Liver (tissue), 3 donors: ENCODE measurements at regions not wholly inside any gene's neighbourhood (a gene's known extent, or its start where the extent isn't known, plus 50 kb on each side); places are given as distances from the start of the nearest gene placed in this dataset.

ENCODE experiments used
- EGR1 ChIP-seq, 2 donors: IDR thresholded peaks; 2 replicates each; pipeline ENCODE4 v1.6.1; 2016 to 2018; ENCODE audit warnings: antibody characterized with exemption in 2 of 2, low read depth in 2 of 2
- FOXA1 ChIP-seq: IDR thresholded peaks from 2 replicates; pipeline ENCODE4 v1.6.1; 2016; ENCODE audit warnings: antibody characterized with exemption
- GABPA ChIP-seq, 2 donors: IDR thresholded peaks in 1 of 2; conservative IDR thresholded peaks in 1 of 2; 2 replicates each; pipeline ENCODE4 v1.6.1; 2016; ENCODE audit warnings: antibody characterized with exemption in 2 of 2, mild to moderate bottlenecking in 1 of 2, moderate library complexity in 1 of 2
- HNF4A ChIP-seq, 2 donors: conservative IDR thresholded peaks; 2 replicates each; pipeline ENCODE4 v1.6.1; 2016; ENCODE audit warnings: antibody characterized with exemption in 2 of 2, mild to moderate bottlenecking in 2 of 2
- JUND ChIP-seq, 2 donors: IDR thresholded peaks; 2 replicates each; pipeline ENCODE4 v1.6.1; 2016; ENCODE audit warnings: antibody characterized with exemption in 2 of 2
- RAD21 ChIP-seq, 2 donors: IDR thresholded peaks; 2 replicates each; pipeline ENCODE4 v1.6.1; 2016; ENCODE audit warnings: antibody characterized with exemption in 2 of 2, mild to moderate bottlenecking in 2 of 2
- RXRA ChIP-seq, 2 donors: IDR thresholded peaks; 2 replicates each; pipeline ENCODE4 v1.6.1; 2017 to 2018; ENCODE audit warnings: antibody characterized with exemption in 2 of 2, mild to moderate bottlenecking in 1 of 2
- SP1 ChIP-seq: IDR thresholded peaks from 2 replicates; pipeline ENCODE4 v1.6.1; 2018; ENCODE audit warnings: antibody characterized with exemption, mild to moderate bottlenecking
- TAF1 ChIP-seq: conservative IDR thresholded peaks from 2 replicates; pipeline ENCODE4 v1.6.1; 2016; ENCODE audit warnings: antibody characterized with exemption, mild to moderate bottlenecking
- YY1 ChIP-seq: IDR thresholded peaks from 2 replicates; pipeline ENCODE4 v1.6.1; 2016; ENCODE audit warnings: antibody characterized with exemption, mild to moderate bottlenecking
- TF ChIP-seq, protein P1 (sequence below): fragments of 150-350 bp; IDR thresholded peaks from 2 replicates; pipeline ENCODE4 v1.5.1; 2017; ENCODE audit warnings: improper control_type of control experiment, low read depth, low read length; ENCODE audit not compliant: missing input control
- TF ChIP-seq, protein P2 (sequence below): IDR thresholded peaks from 2 replicates; pipeline ENCODE4 v1.6.1; 2016; ENCODE audit warnings: antibody characterized with exemption
- TF ChIP-seq, protein P3 (sequence below): IDR thresholded peaks from 2 replicates; pipeline ENCODE4 v1.6.1; 2016; ENCODE audit warnings: antibody characterized with exemption, mild to moderate bottlenecking
- TF ChIP-seq, protein P4 (sequence below): IDR thresholded peaks from 2 replicates; pipeline ENCODE4 v1.6.1; 2016; ENCODE audit warnings: antibody characterized with exemption
- donor health status: healthy.
- donor health status: healthy.

DNA sequence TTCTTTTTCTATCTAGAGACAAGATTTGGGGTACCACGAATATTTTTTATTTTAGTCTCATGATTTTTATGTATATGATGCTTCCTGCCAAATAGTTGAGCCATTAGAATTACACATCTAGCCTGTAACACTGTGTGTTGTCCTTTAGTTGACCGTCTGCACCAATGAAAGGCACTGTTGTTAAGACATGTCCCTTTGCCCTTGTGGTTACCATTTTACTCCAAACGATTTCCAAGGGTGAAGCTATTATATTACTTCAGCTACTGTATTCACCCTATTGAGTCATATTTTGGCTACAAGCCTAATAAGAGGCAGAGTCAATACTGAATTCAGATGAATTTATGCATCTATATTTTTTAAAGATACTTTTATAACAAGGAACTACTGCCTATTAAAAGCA is 207.6 kb downstream of the CETN3 start:
- TF ChIP-seq, protein P1, sequence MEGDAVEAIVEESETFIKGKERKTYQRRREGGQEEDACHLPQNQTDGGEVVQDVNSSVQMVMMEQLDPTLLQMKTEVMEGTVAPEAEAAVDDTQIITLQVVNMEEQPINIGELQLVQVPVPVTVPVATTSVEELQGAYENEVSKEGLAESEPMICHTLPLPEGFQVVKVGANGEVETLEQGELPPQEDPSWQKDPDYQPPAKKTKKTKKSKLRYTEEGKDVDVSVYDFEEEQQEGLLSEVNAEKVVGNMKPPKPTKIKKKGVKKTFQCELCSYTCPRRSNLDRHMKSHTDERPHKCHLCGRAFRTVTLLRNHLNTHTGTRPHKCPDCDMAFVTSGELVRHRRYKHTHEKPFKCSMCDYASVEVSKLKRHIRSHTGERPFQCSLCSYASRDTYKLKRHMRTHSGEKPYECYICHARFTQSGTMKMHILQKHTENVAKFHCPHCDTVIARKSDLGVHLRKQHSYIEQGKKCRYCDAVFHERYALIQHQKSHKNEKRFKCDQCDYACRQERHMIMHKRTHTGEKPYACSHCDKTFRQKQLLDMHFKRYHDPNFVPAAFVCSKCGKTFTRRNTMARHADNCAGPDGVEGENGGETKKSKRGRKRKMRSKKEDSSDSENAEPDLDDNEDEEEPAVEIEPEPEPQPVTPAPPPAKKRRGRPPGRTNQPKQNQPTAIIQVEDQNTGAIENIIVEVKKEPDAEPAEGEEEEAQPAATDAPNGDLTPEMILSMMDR = no peak
- TF ChIP-seq EGR1 (IDR thresholded peaks at IDR 0.05; ENCODE audit: low read depth in 2 of 2) (no peak), RAD21 (IDR thresholded peaks at IDR 0.05) (no peak), GABPA (IDR thresholded peaks at IDR 0.05 in 1 of 2, conservative IDR thresholded peaks at IDR 0.05 in 1 of 2) (no peak), FOXA1 (no peak), TAF1 (no peak), HNF4A (conservative IDR thresholded peaks at IDR 0.05) (no peak), YY1 (no peak), JUND (IDR thresholded peaks at IDR 0.05) (no peak), SP1 (no peak), RXRA (IDR thresholded peaks at IDR 0.05) (no peak)
- TF ChIP-seq, protein P2, sequence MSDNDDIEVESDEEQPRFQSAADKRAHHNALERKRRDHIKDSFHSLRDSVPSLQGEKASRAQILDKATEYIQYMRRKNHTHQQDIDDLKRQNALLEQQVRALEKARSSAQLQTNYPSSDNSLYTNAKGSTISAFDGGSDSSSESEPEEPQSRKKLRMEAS = no peak
- TF ChIP-seq, protein P3, sequence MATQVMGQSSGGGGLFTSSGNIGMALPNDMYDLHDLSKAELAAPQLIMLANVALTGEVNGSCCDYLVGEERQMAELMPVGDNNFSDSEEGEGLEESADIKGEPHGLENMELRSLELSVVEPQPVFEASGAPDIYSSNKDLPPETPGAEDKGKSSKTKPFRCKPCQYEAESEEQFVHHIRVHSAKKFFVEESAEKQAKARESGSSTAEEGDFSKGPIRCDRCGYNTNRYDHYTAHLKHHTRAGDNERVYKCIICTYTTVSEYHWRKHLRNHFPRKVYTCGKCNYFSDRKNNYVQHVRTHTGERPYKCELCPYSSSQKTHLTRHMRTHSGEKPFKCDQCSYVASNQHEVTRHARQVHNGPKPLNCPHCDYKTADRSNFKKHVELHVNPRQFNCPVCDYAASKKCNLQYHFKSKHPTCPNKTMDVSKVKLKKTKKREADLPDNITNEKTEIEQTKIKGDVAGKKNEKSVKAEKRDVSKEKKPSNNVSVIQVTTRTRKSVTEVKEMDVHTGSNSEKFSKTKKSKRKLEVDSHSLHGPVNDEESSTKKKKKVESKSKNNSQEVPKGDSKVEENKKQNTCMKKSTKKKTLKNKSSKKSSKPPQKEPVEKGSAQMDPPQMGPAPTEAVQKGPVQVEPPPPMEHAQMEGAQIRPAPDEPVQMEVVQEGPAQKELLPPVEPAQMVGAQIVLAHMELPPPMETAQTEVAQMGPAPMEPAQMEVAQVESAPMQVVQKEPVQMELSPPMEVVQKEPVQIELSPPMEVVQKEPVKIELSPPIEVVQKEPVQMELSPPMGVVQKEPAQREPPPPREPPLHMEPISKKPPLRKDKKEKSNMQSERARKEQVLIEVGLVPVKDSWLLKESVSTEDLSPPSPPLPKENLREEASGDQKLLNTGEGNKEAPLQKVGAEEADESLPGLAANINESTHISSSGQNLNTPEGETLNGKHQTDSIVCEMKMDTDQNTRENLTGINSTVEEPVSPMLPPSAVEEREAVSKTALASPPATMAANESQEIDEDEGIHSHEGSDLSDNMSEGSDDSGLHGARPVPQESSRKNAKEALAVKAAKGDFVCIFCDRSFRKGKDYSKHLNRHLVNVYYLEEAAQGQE = no peak
- TF ChIP-seq, protein P4, sequence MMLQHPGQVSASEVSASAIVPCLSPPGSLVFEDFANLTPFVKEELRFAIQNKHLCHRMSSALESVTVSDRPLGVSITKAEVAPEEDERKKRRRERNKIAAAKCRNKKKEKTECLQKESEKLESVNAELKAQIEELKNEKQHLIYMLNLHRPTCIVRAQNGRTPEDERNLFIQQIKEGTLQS = no peak
